ENCODE measurements at regions not wholly inside any gene's neighbourhood (a gene's known extent, or its start where the extent isn't known, plus 50 kb on each side); places are given as distances from the start of the nearest gene placed in this dataset.

DNA sequence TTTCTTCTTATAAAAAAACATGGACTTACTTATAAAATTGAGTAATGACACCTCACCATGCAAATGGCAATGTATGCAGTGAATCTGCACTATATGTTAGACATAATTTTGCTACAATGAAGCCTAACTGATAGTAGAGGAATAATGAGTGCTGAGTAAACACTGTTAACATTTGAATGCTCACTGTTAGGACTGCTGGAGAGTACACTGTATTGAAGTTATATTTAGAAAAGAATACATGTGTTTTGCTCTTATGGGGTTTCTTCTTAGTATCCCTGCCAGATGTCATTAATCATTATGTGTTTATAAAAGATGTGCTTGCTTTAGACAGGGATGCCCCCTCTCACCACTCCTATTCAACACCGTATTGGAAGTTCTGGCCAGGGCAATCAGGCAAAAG lies 111.1 kb upstream of the ZP4 start:
- no peak for DNase-seq (ENCODE audit: low spot score)
- H3K27ac Mint-ChIP-seq (ENCODE audit: unreplicated experiment), result no peak overlapping the region
- no peak overlapping the region for H3K4me3 Mint-ChIP-seq (ENCODE audit: unreplicated experiment)
- no peak for TF ChIP-seq CTCF (IDR thresholded peaks at IDR 0.05)
- no peaks in the 10 kb centered on the region for H3K4me1 Mint-ChIP-seq (ENCODE audit: low read depth)
- no peaks in the 10 kb centered on the region for H3K36me3 Mint-ChIP-seq (ENCODE audit: low read depth)
- peaks cover 3% of the 10 kb centered on the region for H3K27me3 Mint-ChIP-seq (ENCODE audit: low read depth)
- peaks cover 3% of the 10 kb centered on the region for H3K9me3 Mint-ChIP-seq (ENCODE audit: low read depth)

DNA sequence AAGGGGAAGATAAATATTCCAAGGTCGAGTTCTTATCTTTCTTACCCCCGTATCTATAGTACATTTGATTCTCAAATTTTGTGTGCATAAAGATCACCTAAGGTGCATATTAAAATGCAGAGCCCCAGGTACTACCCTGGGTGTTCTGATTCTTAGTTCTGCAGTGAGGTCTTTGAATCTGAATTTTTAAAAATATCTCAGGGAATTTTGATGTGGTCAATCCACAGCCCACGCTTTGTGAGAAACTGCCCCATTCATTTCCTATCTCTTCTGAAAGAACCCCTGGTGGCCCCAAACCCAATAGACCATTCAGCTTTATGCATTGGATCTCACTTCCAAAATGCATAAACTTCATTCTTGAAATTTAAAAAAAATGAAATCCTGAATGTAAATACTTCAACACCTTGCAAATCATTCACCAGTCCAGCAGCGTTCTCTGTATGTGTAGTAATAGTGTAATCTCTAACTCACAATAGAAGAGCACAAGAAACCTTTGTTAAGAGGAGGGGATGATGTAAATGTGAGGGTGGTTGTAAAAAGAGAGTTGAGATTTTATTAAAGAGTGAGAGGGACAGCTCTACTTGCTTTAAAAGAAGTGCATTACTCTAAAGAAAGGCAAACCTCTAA lies 108.8 kb upstream of the ZP4 start:
- no peak for DNase-seq (ENCODE audit: low spot score)
- Mint-ChIP-seq H3K36me3 (ENCODE audit: low read depth) (no peaks in the 10 kb centered on the region), H3K4me3 (ENCODE audit: unreplicated experiment) (no peak overlapping the region), H3K27me3 (ENCODE audit: low read depth) (peaks cover 3% of the 10 kb centered on the region), H3K4me1 (ENCODE audit: low read depth) (no peaks in the 10 kb centered on the region), H3K27ac (ENCODE audit: unreplicated experiment) (no peak overlapping the region), H3K9me3 (ENCODE audit: low read depth) (peaks cover 3% of the 10 kb centered on the region)
- TF ChIP-seq CTCF (IDR thresholded peaks at IDR 0.05), result no peak

DNA sequence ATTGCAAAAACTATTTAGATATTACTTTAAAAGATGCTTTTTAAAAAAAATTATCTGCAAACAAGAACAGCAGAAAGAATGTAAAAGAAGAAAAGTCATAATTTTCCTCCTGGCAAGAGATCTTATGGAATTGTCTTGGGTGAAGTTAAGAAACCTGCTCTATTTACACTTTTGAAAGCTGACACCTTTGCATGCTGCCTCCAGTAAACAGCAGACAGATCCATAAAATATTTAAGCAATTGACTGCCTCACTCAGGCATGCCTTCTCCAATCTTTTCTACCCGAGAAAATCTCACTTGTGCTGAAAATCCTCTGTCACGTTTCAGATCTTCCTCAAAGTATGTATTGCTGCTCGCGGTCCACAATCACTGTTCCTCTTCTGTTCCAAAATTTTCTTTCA lies 107.9 kb upstream of the ZP4 start:
- peaks cover 3% of the 10 kb centered on the region for H3K27me3 Mint-ChIP-seq (ENCODE audit: low read depth)
- no peak for TF ChIP-seq CTCF (IDR thresholded peaks at IDR 0.05)
- no peak overlapping the region for H3K4me3 Mint-ChIP-seq (ENCODE audit: unreplicated experiment)
- H3K9me3 Mint-ChIP-seq (ENCODE audit: low read depth), result peaks cover 3% of the 10 kb centered on the region
- no peaks in the 10 kb centered on the region for H3K4me1 Mint-ChIP-seq (ENCODE audit: low read depth)
- H3K27ac Mint-ChIP-seq (ENCODE audit: unreplicated experiment), result no peak overlapping the region
- H3K36me3 Mint-ChIP-seq (ENCODE audit: low read depth), result no peaks in the 10 kb centered on the region
- no peak for DNase-seq (ENCODE audit: low spot score)

DNA sequence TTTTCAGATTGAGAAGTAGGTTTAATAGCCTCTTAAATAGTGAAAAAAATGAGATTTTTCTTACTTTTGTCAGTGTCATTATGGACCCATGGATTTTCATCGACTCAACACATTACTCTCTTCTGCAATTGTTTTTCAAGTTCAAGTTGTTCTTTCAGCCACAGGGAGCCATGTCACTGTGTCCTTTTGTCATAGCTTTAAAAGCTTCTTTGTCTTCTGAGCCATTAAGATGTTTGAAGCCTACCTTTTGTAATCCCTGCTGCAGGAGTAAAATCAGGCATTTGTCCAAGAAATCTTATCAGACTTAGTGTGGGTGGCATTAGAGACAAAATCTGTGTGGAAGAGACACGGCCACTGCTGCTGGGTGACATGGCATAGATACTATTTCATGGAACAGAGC lies 92.8 kb upstream of the ZP4 start:
- Mint-ChIP-seq H3K4me3 (ENCODE audit: unreplicated experiment) (no peak overlapping the region), H3K36me3 (ENCODE audit: low read depth) (no peaks in the 10 kb centered on the region), H3K9me3 (ENCODE audit: low read depth) (peaks cover under 1% of the 10 kb centered on the region), H3K4me1 (ENCODE audit: low read depth) (no peaks in the 10 kb centered on the region), H3K27ac (ENCODE audit: unreplicated experiment) (no peak overlapping the region), H3K27me3 (ENCODE audit: low read depth) (no peaks in the 10 kb centered on the region)
- TF ChIP-seq CTCF (IDR thresholded peaks at IDR 0.05), result no peak
- DNase-seq (ENCODE audit: low spot score), result no peak

DNA sequence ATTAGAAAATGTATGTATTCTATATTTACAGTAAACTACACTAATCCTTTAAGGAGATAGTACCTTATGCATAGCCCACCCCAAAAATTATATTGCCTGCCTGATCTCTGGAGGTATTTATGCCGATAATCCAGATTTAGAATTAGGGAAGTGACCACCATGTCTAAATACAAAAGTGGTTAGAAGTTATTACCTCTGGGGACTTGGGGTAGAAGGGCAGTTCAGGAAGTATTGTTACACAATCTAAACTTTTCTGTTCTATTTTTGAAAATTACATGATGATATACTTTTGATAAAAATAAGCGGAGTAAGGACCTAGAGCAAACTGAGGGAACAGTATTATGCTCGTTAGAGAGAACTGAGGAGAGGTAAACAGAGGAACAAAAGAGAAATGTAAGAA lies 90.5 kb upstream of the ZP4 start:
- peaks cover 2% of the 10 kb centered on the region for H3K9me3 Mint-ChIP-seq (ENCODE audit: low read depth)
- no peak for TF ChIP-seq CTCF (IDR thresholded peaks at IDR 0.05)
- H3K4me3 Mint-ChIP-seq (ENCODE audit: unreplicated experiment), result no peak overlapping the region
- no peaks in the 10 kb centered on the region for H3K4me1 Mint-ChIP-seq (ENCODE audit: low read depth)
- DNase-seq (ENCODE audit: low spot score), result no peak
- H3K27ac Mint-ChIP-seq (ENCODE audit: unreplicated experiment), result no peak overlapping the region
- H3K27me3 Mint-ChIP-seq (ENCODE audit: low read depth), result no peaks in the 10 kb centered on the region
- no peaks in the 10 kb centered on the region for H3K36me3 Mint-ChIP-seq (ENCODE audit: low read depth)

All from chondrocyte (in vitro differentiated cells).